ENCODE measurements at regions not wholly inside any gene's neighbourhood (a gene's known extent, or its start where the extent isn't known, plus 50 kb on each side); places are given as distances from the start of the nearest gene placed in this dataset.

GRCh38 chr7:46247664-46248063 lies 326.6 kb upstream of the IGFBP3 start:
- TF ChIP-seq CTCF (IDR thresholded peaks at IDR 0.05) = no peak
- no peak for TF ChIP-seq POLR2A (IDR thresholded peaks at IDR 0.05)
